ENCODE measurements at regions not wholly inside any gene's neighbourhood (a gene's known extent, or its start where the extent isn't known, plus 50 kb on each side); places are given as distances from the start of the nearest gene placed in this dataset.

GRCh38 chrX:39899059-39899458, 198.7 kb downstream of the BCOR start:
- ChIA-PET CTCF (no interaction called here), POLR2A (no interaction called here), RAD21 (ENCODE audit: low non-redundant PET in 1 of 2, low total read pairs in 2 of 2, uncharacterized antibody in 2 of 2, unreplicated experiment in 2 of 2) (no interaction called here)
- no peaks in the 10 kb centered on the region for H4K20me1 ChIP-seq (ENCODE audit: insufficient read depth)
- peaks cover 0 to 24% of the 10 kb centered on the region in 2 experiments; a peak in 3 of 4 replicates for H3K4me1 ChIP-seq (ENCODE audit: control insufficient read depth in 1 of 2, insufficient read depth in 2 of 2, low read length in 2 of 2)
- H3K9me3 ChIP-seq (ENCODE audit: control insufficient read depth in 1 of 2, insufficient read depth in 1 of 2, low read depth in 1 of 2, low read length in 2 of 2), result no peaks in the 10 kb centered on the region
- H3K4me3 ChIP-seq (replicated peaks in 1 of 2; ENCODE audit: low read depth in 1 of 2, low read length in 2 of 2), result no peak overlapping the region
- no peaks in the 10 kb centered on the region for H3K27me3 ChIP-seq (ENCODE audit: insufficient read depth, low read length)
- H3K4me2 ChIP-seq (ENCODE audit: low read length), result no peak overlapping the region
- no TSS peak for BruUV-seq (replicated peaks)
- DNase-seq (ENCODE audit: low read depth, low spot score) (no peak), ATAC-seq (no peak)
- no peaks in the 10 kb centered on the region for H3K36me3 ChIP-seq (ENCODE audit: control insufficient read depth in 1 of 2, insufficient read depth in 2 of 2, low read length in 2 of 2)
- H3K9ac ChIP-seq (ENCODE audit: low read length), result no peak overlapping the region
- intact Hi-C loops (cut with micrococcal nuclease), result no loop called here
- no peaks in the 10 kb centered on the region for H3K79me2 ChIP-seq (ENCODE audit: insufficient read depth, low read length)
- no peak overlapping the region for H3K27ac ChIP-seq (ENCODE audit: low read depth, low read length)
- TF ChIP-seq EZH2 (IDR thresholded peaks at IDR 0.05), result no peak
- TF ChIP-seq EGR1 (IDR thresholded peaks at IDR 0.05; ENCODE audit: low read depth), result no peak
- TF ChIP-seq SP1 (IDR thresholded peaks at IDR 0.05; ENCODE audit: low read depth), result no peak
- TF ChIP-seq SRF (IDR thresholded peaks at IDR 0.05; ENCODE audit: low read depth), result no peak
- no peak for TF ChIP-seq ZNF274 (IDR thresholded peaks at IDR 0.05; ENCODE audit: low read depth, low read length)
- H3K9me2 ChIP-seq (ENCODE audit: insufficient read depth), result no peaks in the 10 kb centered on the region
- no peak overlapping the region for H2AFZ ChIP-seq (ENCODE audit: low read depth, low read length, poor library complexity, severe bottlenecking)

GRCh38 chrX:39899856-39900776, 197.6 kb downstream of the BCOR start:
- H3K9me2 ChIP-seq (ENCODE audit: insufficient read depth), result no peaks in the 10 kb centered on the region
- RAD21 ChIA-PET (ENCODE audit: low non-redundant PET in 1 of 2, low total read pairs in 2 of 2, uncharacterized antibody in 2 of 2, unreplicated experiment in 2 of 2), result no interaction called here
- no peak overlapping the region for H3K9ac ChIP-seq (ENCODE audit: low read length)
- H3K27me3 ChIP-seq (ENCODE audit: insufficient read depth, low read length), result no peaks in the 10 kb centered on the region
- DNase-seq (ENCODE audit: low read depth, low spot score) (no peak), ATAC-seq (no peak)
- no peaks in the 10 kb centered on the region for H4K20me1 ChIP-seq (ENCODE audit: insufficient read depth)
- H3K9me3 ChIP-seq (ENCODE audit: control insufficient read depth in 1 of 2, insufficient read depth in 1 of 2, low read depth in 1 of 2, low read length in 2 of 2), result no peaks in the 10 kb centered on the region
- no peaks in the 10 kb centered on the region for H3K79me2 ChIP-seq (ENCODE audit: insufficient read depth, low read length)
- no peak overlapping the region for H3K27ac ChIP-seq (ENCODE audit: low read depth, low read length)
- POLR2A ChIA-PET, result no interaction called here
- no peak overlapping the region for H3K4me3 ChIP-seq (replicated peaks in 1 of 2; ENCODE audit: low read depth in 1 of 2, low read length in 2 of 2)
- no peak overlapping the region for H3K4me2 ChIP-seq (ENCODE audit: low read length)
- intact Hi-C loops (cut with micrococcal nuclease), result no loop called here
- H2AFZ ChIP-seq (ENCODE audit: low read depth, low read length, poor library complexity, severe bottlenecking), result no peak overlapping the region
- H3K36me3 ChIP-seq (ENCODE audit: control insufficient read depth in 1 of 2, insufficient read depth in 2 of 2, low read length in 2 of 2), result no peaks in the 10 kb centered on the region
- no TSS peak for BruUV-seq (replicated peaks)
- CTCF ChIA-PET, result no interaction called here
- TF ChIP-seq FOSL1 (IDR thresholded peaks at IDR 0.05; ENCODE audit: low read depth) (no peak), POLR2A (IDR thresholded peaks at IDR 0.05; ENCODE audit: borderline replicate concordance, extremely low read depth, insufficient read depth, insufficient read length) (no peak), SIN3A (IDR thresholded peaks at IDR 0.05; ENCODE audit: low read depth) (no peak), EGR1 (IDR thresholded peaks at IDR 0.05; ENCODE audit: low read depth) (no peak)
- H3K4me1 ChIP-seq (ENCODE audit: control insufficient read depth in 1 of 2, insufficient read depth in 2 of 2, low read length in 2 of 2), result peaks cover 0 to 23% of the 10 kb centered on the region in 2 experiments; a peak in 3 of 4 replicates

Measured in HCT116 (cell line).